ENCODE measurements at regions not wholly inside any gene's neighbourhood (a gene's known extent, or its start where the extent isn't known, plus 50 kb on each side); places are given as distances from the start of the nearest gene placed in this dataset.

GRCh38 chr6:122066200-122066599, 333.3 kb upstream of the HSF2 start:
- H3K9me3 ChIP-seq: no peaks in the 10 kb centered on the region
- no peaks in the 10 kb centered on the region for H3K36me3 ChIP-seq
- no peaks in the 10 kb centered on the region for H3K27me3 ChIP-seq
- WGBS, 2 donors (ENCODE audit: low coverage in 1 of 2): 67 to 81% methylated on average over 4 of the region's 4 CpGs
- no peak overlapping the region for H3K4me3 ChIP-seq
- peaks cover 5 to 39% (median 9%) of the 10 kb centered on the region in 3 donors for H3K4me1 ChIP-seq
- no peak for ATAC-seq
- H3K27ac ChIP-seq: no peak overlapping the region
- TF ChIP-seq CTCF (IDR thresholded peaks at IDR 0.05): no peak
- no peak for TF ChIP-seq POLR2AphosphoS5 (IDR thresholded peaks at IDR 0.05)
- no peak for TF ChIP-seq EP300 (IDR thresholded peaks at IDR 0.05)
- no peak for TF ChIP-seq POLR2A (IDR thresholded peaks at IDR 0.05)

GRCh38 chr6:122068291-122068769, 331.1 kb upstream of the HSF2 start:
- Histone ChIP-seq H3K9me3 (no peaks in the 10 kb centered on the region), H3K4me3 (no peak overlapping the region), H3K4me1 (peaks cover 2 to 18% (median 5%) of the 10 kb centered on the region in 3 donors), H3K27ac (peak overlapping the region; percentile 24 to 74 (median 70)), H3K27me3 (no peaks in the 10 kb centered on the region), H3K36me3 (no peaks in the 10 kb centered on the region)
- peak; percentile 84 for ATAC-seq
- WGBS, 2 donors (ENCODE audit: low coverage in 1 of 2): 0 to 13% methylated on average over 3 of the region's 3 CpGs
- TF ChIP-seq EP300 (IDR thresholded peaks at IDR 0.05): no peak

GRCh38 chr6:122069932-122070331, 329.5 kb upstream of the HSF2 start:
- Histone ChIP-seq H3K9me3 (no peaks in the 10 kb centered on the region), H3K4me1 (peaks cover 2 to 16% (median 5%) of the 10 kb centered on the region in 3 donors), H3K27me3 (no peaks in the 10 kb centered on the region), H3K27ac (no peak overlapping the region), H3K4me3 (no peak overlapping the region), H3K36me3 (no peaks in the 10 kb centered on the region)
- WGBS, 2 donors (ENCODE audit: low coverage in 1 of 2): 55 to 64% methylated on average over 4 of the region's 4 CpGs
- ATAC-seq: no peak
- TF ChIP-seq POLR2AphosphoS5 (IDR thresholded peaks at IDR 0.05) (no peak), EP300 (IDR thresholded peaks at IDR 0.05) (no peak), POLR2A (IDR thresholded peaks at IDR 0.05) (no peak), CTCF (IDR thresholded peaks at IDR 0.05) (no peak)

GRCh38 chr6:122072014-122072647, 327.3 kb upstream of the HSF2 start:
- 75 to 90% methylated on average over 7 to 8 of the region's 8 CpGs for WGBS, 2 donors (ENCODE audit: low coverage in 1 of 2)
- no peak overlapping the region for H3K4me3 ChIP-seq
- no peak for ATAC-seq

GRCh38 chr6:122075084-122075838, 324.2 kb upstream of the HSF2 start:
- ATAC-seq: no peak
- Histone ChIP-seq H3K9me3 (no peaks in the 10 kb centered on the region), H3K36me3 (no peaks in the 10 kb centered on the region), H3K4me3 (no peak overlapping the region), H3K4me1 (peaks cover 0 to 8% (median 5%) of the 10 kb centered on the region in 3 donors), H3K27me3 (no peaks in the 10 kb centered on the region), H3K27ac (peak overlapping the region in 1 of 4 donors; percentile 25)
- TF ChIP-seq POLR2AphosphoS5 (IDR thresholded peaks at IDR 0.05) (no peak), POLR2A (IDR thresholded peaks at IDR 0.05) (no peak), EP300 (IDR thresholded peaks at IDR 0.05) (no peak), CTCF (IDR thresholded peaks at IDR 0.05) (no peak)

More at GRCh38 chr6:122072014-122072647, 327.3 kb upstream of the HSF2 start:
- Histone ChIP-seq H3K4me1 (peaks cover 5 to 24% (median 8%) of the 10 kb centered on the region in 3 donors), H3K9me3 (no peaks in the 10 kb centered on the region), H3K27me3 (no peaks in the 10 kb centered on the region), H3K27ac (no peak overlapping the region), H3K36me3 (no peaks in the 10 kb centered on the region)
- no peak for TF ChIP-seq POLR2A (IDR thresholded peaks at IDR 0.05)
- no peak for TF ChIP-seq POLR2AphosphoS5 (IDR thresholded peaks at IDR 0.05)
- no peak for TF ChIP-seq EP300 (IDR thresholded peaks at IDR 0.05)
- TF ChIP-seq CTCF (IDR thresholded peaks at IDR 0.05): no peak

All from gastroesophageal sphincter (tissue), 4 donors.